GM21717 (cell line): ENCODE measurements at regions not wholly inside any gene's neighbourhood (a gene's known extent, or its start where the extent isn't known, plus 50 kb on each side); places are given as distances from the start of the nearest gene placed in this dataset.

ENCODE experiments used
- ATAC-seq: cut with Tn5 transposase; IDR thresholded peaks from one replicate; pipeline ENCODE4 v1.9.1; 2021; ENCODE audit warnings: mild to moderate bottlenecking, moderate library complexity; ENCODE audit not compliant: unreplicated experiment

DNA sequence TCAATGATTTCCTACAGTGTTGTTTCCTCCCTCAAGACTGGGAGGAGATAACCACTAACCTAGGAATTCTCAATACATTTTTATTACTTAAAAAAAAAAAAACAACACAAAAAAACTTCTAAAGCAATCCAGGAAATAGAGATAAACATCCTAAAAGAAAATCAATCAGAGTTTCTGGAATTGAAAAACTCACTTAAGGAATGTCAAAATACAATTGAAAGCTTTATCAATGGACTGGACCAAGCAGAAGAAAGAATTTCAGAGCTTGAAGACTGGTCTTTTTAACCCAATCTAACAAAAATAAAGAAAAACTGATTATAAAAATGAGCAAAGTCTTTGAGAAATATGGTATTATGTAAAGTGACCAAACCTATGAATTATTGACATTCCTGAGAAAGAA lies 394.1 kb downstream of the XPNPEP1 start:
- ATAC-seq: no peak

DNA sequence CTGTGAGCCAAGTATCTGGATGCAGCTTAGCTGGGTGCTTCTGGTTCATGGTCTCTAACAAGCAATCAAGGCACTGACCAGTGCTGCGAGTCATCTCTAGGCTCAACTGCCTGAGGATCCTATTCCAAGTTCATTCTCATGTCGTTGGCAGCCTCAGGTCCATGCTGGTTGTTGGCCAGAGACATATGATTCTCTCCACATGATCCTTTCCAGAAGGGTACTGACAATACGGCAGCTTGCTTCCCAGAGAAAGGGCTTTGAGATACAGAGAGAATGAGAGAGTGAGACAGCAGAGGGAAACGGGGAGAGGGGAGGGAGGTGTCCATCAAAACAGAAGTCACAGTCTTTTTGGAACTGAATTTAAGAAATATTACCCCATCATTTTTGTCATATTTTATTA lies 405.6 kb downstream of the XPNPEP1 start:
- no peak for ATAC-seq

DNA sequence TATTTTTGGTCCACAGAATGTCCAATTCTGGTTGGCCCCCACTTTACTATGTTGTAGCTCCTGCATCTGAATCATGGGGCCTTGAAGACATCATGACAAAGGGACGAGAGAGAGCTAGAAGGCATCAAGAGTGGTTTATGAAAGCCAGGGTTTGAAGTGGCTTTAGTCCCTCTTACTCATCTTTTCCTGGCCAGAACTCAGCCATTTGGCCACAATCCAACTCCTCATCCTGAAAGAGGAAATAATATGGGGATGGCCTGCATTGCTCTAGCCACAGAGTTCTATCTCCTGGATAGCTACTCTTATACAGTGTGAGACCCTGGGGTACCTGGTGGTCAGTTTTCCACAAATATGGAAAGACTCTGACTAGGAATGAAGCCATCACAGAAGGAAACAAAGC lies 418.9 kb downstream of the XPNPEP1 start:
- no peak for ATAC-seq

DNA sequence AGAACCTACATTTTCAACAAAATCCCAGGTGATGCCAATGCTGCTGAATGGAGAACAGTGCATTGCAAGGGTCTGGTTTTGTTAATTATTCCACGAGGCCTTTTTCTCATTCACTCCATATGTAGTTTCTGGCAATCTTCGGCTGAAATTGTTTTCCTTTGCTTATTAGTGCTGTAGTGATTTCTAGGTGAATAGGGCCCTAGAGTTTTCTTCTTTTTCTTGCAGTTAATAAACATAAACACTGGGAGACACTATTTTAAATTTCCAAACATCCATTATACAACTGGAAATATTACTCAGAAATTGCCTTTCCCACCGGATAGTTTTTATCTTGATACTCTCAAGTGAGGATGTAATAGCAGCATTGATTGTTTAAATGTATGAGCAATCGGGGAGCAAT lies 435.6 kb downstream of the XPNPEP1 start:
- no peak for ATAC-seq

DNA sequence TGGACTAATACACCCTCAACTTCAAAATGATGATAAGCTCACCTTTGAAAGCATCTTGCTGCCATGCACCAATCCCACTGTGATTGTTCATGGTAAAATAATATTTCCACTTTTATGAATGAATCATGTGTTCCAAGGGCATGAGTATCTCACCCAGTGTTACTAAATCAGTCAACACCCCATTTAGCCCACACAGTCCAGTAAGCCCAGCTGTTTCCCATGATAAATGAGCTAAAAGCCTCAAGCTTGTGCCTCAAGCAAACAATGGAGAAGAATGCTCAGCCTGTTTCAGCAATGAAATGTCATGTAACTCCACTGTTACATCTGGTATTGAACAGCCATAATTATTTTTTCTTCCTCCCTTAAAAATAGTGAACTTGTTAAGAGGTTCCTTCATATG lies 442.5 kb downstream of the XPNPEP1 start:
- no peak for ATAC-seq

DNA sequence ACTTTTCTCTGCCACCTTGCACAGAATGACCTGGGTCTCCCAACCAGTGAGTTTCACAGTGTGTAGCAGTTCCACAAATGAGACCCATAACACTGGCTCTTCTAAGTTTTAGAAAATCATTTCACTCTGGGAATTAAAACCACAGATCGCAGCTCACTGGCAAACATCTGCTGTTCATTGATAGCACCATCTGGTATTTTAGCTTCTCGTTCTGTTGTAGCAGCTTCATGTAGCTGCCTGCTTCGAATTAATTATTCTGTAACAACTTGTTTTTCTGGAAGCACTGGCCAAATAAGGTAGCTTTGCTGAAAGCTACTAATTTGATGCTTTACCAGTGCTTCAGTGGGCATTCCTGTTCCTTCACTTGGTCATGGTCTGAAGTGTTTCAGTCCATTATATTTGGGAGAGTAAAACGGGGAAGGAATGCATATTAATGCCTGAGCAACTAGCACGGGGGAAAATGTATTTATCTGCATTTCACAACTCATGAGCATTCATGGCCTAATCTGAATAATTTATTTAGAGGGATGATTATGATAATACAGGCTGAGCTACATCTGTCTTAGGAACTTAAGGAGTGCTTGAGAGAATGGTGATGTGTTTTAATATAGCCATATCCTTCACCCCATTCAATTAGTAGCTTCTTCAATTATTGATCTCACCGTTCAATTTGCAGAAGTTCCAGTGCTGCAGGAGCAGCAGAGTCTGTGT lies 447.4 kb downstream of the XPNPEP1 start:
- ATAC-seq: no peak

DNA sequence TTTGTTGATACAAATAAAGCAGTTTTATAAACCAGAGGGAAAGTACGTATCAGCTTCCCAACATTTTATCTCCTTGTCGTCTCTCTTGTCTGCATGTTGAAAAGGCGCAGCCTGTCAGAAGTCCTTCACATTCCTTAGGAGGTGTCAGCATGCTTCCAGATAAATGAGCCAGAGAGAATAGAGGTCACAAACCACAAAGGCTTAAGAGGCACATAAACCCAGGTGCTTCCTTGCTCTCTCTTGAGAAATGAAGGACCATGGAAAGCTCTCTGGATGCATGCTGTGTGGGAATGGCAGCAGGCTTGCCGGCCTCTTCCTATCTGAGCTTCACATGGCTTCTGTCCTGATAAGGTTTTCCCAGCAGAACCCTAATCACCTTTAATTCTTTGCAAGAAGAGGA lies 448.5 kb downstream of the XPNPEP1 start:
- no peak for ATAC-seq

DNA sequence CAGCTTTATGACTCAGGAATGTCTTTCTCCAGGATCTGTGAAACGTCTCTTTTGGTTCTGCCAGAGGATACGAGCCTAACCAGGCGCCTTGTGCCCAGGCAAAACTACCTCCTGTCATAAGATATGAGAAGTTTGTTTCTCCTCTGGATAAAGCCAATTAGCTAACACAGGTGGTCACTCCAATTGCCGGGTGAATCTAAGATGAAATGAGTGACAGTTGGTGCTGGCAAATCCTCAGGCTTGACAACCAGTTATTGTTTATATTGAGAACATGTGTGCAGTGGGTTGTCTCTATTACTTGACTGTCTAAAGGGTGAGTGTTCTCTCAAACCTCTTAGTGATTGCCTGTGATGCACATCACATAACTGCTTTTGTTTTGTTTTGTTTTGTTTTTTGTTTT lies 449.1 kb downstream of the XPNPEP1 start:
- ATAC-seq: no peak

DNA sequence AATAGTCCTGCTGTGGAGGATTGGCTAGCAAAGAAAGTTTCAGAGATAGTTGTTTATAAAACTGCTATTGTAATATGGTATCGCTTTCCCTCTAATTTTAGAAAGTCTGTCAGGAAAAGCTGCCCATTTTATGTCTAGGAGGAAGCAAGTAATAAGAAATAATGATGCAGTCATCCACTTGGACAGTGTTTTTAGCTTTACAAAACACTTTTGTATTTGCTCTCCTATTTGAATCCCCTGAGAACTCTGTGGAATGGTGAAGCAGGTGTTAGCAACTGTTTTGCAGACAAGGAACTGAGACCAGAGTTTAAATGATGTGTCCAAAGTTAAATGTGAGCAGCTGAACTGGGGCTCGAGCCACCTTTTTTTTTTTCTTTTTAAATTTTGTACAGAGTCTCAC lies 455.8 kb downstream of the XPNPEP1 start:
- ATAC-seq: no peak

DNA sequence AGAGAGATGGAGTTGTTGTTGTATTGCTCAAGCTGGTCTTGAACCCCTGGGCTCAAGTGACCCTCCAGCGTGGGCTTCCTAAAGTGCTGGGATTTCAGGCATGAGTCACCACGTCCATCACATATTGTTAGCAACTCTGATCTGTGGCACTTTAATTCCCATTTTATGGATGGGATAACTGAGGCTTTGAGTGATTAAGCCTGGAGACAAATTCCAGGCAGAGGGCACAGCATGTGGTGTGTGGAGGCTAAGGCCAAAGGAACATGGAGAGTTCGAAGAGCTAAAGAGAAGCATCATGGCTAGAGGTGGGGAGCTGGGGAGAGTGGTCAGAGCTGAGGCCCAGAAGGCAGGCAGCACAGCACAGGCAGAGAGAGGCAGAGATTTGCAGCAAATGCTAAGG lies 458.4 kb downstream of the XPNPEP1 start:
- ATAC-seq: no peak

DNA sequence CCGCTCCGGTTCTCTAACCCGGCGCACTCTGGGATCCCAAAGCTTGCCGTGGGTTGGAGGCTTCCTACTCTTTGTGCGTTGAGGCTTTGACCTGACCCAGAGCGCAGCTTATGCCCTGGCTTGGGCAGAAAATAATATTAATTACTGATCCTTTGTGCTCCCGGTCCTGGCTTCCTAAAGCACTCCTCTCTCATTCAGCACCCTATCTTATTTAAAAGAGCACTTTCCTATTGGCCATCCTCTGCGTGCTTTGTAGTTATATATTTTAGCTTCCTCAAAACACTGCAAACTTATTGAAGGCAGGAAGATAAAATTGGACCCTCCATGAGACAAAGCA lies 466.0 kb downstream of the XPNPEP1 start:
- no peak for ATAC-seq

DNA sequence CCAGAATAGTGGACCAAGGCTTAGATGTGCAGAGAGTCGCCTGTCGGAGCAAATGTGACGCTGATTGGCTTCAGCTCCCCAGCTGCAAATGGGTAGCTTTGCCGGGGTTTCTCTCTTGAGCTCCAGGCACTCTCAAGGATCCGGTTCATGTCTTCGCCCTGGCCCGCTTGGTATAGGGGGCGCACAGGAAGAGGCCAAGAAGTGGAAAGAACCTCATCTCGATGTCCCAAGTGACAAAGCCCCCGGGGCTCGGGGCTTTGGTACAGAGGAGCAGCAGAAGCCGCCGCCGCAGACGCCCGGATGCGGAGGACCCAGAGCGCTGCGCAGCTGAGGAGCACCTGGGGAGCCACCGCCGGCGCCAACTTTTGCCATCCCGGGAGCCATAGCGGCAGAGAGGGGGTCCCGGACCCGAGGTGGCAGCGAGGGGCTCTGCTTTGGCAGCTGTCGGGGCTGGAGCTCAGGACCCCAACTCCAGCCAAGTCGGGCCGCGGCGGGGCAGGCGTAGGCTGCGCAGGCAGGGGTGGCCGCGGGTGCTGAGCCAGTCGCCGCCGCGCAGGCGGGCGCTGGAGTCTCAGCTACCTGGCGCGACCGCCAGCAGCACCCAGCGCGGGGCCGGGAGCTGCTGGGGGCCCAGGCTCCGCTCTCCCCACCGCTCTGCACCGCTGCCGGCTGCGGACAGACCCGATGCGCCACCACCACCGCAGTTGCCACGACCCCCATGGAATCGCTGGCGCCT lies 466.6 kb downstream of the XPNPEP1 start:
- ATAC-seq: no peak

DNA sequence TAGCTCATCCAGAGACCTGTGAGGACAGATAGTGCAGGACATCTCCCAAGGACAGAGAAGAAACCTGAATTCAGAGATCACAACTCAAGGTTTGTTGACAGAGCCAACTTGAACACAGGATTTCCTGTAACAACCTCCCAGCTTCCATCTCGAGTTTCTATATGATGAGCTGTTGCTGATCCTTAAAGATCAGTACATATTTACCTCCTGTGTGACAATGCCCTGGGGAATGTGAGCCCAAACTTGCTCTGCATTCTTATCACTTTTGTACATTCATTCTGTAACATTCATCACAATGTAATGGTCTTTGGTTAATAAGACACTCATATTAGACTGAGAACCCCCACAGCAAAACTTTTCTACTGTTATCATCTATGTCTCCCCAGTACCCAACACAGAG lies 468.6 kb downstream of the XPNPEP1 start:
- no peak for ATAC-seq

DNA sequence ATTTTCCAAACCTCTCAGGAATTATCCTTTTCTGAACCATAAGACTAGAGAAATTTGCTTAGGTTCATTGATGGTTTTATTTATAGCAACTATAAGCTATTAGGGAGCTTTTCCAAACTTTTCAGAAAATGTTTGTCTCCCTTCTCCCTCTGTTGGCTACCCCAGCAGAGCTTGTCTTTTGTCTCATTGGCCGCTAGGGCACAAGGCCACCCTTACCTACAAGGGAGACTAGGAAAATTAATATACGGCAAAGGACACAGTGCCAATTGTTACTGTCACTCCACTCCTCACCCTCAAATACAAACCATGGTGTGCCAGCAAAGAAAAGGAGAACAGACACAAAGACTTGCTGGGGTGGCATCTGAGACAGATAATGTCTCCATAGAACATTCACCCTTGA lies 471.4 kb downstream of the XPNPEP1 start:
- no peak for ATAC-seq

DNA sequence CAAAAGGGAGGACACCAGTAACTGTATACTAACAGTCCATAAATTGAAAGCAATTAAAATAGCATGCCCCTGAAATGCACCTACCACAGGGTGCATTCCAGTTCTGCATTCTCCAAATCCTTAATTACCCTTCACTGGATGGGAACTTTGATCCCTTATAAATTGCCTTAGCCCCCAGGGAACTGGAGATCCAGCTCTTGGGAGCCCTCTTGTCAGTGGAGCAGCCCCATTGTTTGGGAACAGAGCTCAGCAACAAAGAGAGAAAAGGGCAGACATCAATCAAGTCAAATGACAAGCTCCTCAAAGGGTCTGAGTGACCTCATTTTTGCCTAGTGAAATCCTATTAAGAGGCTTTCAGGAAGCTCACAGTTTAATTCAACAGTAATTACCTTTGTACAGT lies 472.6 kb downstream of the XPNPEP1 start:
- no peak for ATAC-seq

DNA sequence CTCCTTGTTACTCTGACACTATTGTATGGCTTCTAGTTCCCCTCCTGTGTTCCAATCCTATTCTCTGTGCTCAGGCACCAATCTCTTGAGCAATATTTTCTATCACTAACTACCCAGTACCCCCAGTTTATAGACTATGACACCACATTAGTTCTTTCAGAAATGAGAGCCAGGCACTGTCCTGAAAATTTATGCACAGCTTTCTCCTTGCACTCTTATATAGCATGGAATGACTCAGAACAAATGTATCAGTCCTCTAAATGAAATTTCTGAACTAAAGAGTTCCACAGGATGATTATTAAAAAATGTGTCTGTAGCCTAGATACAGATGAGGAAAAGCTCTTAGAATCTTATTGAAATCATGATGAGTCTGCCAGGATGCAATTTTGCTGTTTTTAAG lies 489.9 kb downstream of the XPNPEP1 start:
- ATAC-seq: no peak

DNA sequence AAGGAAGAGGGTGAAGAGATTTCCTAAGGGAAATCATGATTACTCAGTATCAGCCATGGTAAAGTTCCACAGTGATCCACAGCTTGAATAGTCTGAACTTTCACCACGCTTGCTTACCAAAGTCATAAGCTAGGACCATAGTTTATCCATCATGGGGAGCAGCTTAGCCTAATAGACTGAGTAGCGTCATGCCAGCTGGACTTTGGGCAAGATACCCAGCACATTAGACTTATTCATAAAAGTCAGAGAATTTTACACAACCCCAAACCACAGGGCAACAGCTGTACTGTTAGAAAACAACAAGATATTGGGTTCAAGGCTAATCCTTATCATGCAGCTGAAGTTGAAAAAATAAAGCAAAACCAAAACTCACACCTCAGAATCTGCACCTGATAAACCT lies 491.0 kb downstream of the XPNPEP1 start:
- ATAC-seq: no peak

DNA sequence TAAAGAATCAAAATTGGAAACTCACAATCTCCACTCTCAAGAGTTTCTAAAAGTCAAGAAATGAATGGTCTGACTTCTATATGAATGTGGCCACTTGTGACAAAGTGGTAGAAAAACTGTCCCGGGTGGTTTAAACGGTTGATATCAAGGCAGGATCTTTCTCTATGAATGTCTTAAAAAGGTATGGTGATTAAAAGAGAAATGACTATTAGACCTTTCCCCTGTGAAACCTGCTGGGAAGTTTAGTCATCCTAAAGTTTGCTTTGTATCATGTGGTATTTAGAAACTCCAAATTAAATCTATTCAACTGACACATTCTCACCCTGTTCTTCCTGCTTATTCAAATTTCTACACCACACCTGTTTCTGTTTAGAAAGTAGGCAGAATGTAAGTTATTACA lies 492.5 kb downstream of the XPNPEP1 start:
- ATAC-seq: no peak

DNA sequence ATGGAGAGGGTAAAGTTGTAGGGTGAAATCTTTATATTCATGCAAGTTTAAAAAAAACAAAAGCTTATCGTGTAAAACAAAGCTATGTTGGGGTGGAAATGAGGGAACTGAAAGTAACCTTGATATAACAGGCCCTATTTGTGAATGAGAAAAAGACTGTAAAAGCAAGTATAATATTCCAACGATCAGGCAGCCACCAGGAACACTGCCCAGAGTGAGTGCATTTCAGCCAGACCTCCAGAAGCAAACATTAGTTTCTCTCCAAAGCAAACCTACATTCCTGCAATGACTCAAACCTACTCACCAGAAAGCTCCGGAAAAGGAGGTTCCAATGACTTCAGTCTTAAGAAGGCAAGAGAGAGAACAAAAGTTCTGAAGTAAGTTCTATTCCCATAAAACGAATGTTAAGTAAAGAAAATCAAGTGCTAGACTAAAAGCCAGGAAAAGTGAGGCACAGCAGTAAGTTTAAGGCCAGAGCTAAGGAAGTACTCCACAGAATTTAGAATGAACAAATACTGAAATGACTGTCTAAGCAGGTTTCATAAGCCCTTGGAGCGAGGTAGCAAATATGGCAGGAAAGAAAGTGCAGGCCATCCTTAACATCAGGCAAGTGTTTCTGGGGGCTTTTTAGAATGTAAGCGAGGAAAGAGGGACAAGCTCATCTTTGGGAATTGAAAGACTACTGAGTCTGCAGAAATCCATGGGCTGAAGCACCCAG lies 493.1 kb downstream of the XPNPEP1 start:
- ATAC-seq: no peak

DNA sequence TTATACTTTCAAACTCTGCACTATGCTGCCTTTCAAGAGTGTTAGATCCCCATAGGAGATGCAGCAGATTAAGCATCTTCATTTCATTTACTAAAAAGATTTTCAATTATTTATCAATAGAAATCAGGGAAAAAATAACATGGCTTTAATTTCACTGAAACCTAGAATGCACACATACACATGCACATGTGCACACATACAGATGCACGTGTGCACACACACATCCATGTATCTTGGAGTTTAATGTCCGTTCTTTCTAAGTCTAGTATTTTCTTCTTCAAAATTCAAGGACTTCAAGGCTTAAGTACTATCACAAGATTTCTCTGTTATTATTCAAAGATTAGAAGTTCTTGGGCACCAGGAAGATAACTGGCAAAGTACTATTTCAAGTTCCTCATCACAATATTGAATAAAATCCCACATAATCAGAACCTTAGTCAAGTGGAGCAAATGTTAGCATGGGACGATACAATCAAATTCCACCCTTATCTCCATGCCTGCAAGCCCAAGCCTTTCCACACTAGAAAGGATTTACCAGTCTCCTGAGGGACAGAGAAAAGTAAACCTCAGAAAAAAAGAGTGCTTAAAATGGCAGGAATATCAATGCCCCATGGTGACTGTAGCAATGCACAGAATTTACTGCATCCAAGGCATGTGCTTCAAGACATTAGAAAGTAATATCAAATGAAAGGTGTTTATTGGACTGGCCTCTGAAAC lies 494.4 kb downstream of the XPNPEP1 start:
- ATAC-seq: no peak

DNA sequence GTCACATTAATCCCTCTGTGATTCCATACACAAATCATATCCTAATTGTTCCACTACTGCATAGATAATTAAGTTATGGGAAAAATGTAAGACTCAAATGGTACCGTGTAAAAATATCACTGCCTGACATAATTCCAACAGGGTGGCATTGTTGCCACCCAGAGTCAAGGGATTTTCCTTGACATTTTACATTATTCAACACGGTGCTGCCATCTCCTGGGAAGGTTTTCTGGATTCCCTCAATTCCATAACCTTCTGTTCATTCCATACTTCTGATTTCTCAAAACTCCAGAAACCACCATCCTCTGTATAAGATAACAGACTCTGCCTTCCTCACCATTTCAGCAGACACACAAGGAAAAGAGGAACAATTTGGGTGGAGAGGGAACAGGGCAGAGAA lies 495.9 kb downstream of the XPNPEP1 start:
- no peak for ATAC-seq

DNA sequence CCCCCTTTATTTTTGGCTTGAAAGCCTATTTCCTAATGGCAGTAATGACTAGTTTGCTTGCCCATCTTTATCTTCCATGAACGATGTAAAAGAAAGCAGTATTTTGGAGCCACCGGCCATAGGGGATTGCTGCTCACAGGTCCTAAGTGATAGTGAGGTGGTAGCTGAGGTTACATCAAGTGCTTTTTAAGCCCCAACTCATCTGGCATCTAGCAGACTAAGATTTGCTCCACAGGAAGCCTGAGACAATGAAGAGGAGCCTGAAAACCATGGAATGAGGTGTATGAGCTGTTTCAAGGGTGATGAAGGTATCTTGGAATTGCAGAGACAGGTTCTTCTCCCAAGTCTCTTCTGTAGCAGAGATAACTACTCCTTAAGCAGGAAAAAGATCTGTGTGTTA lies 496.3 kb downstream of the XPNPEP1 start:
- no peak for ATAC-seq
